ENCODE measurements at regions not wholly inside any gene's neighbourhood (a gene's known extent, or its start where the extent isn't known, plus 50 kb on each side); places are given as distances from the start of the nearest gene placed in this dataset.

- TF ChIP-seq THAP9 (CRISPR knock-in tag; IDR thresholded peaks at IDR 0.05; ENCODE audit: borderline replicate concordance) (no peak), ZNF468 (CRISPR knock-in tag; IDR thresholded peaks at IDR 0.05) (no peak), ZNF281 (CRISPR knock-in tag; IDR thresholded peaks at IDR 0.05; ENCODE audit: borderline replicate concordance) (no peak), ZNF280B (CRISPR knock-in tag; IDR thresholded peaks at IDR 0.05; ENCODE audit: borderline replicate concordance) (no peak), ZBTB10 (CRISPR knock-in tag; IDR thresholded peaks at IDR 0.05; ENCODE audit: borderline replicate concordance) (no peak), CHD2 (IDR thresholded peaks at IDR 0.05; ENCODE audit: low read depth, low read length) (no peak), GTF2F1 (IDR thresholded peaks at IDR 0.05; ENCODE audit: low read length) (no peak), ZNF354B (CRISPR knock-in tag; IDR thresholded peaks at IDR 0.05) (no peak), PHF8 (CRISPR knock-in tag; IDR thresholded peaks at IDR 0.05) (no peak)
These were observed 218.5 kb downstream of the SNX13 start (continued) for GRCh38 chr7:17721736-17722285.

Measured in HepG2 (cell line).